Stimulated activated CD8-positive, alpha-beta memory T cell treated with anti-CD3 and anti-CD28 coated beads, Interleukin-12 subunit alpha, Interleukin-12 subunit beta, amount 100 ng/mL, for 1 hour (primary cell): ENCODE measurements at regions not wholly inside any gene's neighbourhood (a gene's known extent, or its start where the extent isn't known, plus 50 kb on each side); places are given as distances from the start of the nearest gene placed in this dataset.

Source experiments
- DNase-seq: peaks from one replicate; pipeline ENCODE4 v3.0.0-alpha.2; 2020; ENCODE audit warnings: low read depth

DNA sequence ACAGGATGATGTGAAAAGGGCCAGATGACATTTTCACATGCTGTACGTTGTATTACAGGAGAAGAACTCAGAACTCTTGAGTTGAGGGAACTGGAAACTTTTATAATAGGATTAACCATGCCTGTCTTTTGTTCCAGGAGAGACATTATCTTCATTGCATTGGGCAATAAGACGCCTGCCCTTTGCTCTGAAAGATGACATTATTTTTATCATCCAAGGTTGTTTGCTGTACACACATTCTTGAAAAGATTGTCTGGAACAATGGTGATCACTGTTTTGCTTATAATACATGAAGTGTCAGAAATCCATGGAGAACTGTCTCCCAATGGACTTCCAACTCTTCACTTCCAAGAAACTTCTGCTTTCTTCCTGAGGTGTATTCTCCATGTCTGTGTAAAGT lies 334.6 kb upstream of the B3GAT1 start:
- DNase-seq, result no peak

- no peak for DNase-seq
These were observed 333.4 kb upstream of the B3GAT1 start for GRCh38 chr11:134745456-134745855.

GRCh38 chr11:134743820-134744195 lies 331.8 kb upstream of the B3GAT1 start:
- no peak for DNase-seq

GRCh38 chr11:134742956-134743819 lies 331.1 kb upstream of the B3GAT1 start:
- DNase-seq, result no peak

DNA sequence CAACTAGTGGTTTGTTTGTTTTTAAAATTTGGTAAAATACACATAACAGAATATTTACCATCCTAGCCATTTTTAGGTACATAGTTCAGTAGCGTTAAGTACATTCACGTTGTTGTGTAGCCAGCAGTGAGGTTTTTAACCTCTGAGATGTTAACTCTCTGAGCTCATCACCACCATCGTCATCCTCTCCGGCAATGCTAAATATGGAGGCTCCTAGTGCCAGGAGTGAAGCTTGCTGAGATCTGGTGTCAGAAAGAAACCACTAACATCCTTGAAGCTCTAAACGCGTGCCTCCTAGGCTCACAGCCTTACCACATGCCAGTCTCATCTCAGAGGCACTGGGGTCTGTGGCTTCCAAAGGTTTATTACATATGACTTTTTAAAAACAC lies 330.2 kb upstream of the B3GAT1 start:
- no peak for DNase-seq

DNA sequence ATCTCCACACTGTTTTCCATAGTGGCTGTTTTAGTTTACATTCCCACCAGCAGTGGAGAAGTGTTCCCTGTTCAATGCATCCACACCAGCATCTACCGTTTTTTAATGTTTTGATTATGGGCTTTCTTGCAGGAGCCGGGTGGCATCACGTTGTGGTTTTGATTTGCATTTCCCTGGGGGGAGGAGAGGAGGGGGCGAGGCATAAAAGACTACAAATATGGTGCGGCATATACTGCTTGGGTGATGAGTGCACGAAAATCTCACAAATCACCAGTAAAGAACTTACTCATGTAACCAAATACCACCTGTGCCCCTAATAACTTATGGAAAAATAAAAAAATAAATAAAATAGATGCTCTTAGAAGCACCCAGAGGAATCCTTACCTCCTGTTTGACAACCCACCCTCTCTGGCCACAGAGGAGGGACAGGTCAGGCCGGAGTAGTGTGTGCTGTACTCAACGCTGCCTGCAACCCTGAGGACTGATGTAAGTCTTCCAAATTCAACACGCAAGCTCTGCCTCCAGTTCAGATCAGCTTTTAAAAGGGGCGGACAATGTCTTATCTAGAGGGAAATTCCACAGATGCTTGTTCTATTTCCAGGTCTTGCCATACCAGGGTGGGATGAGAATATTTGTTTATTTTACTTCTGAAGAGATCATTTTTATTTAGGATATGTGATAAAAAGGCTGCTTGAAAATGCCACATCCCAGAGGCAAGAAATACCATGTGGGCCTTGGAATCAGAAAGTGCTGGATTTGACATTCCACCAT lies 329.6 kb upstream of the B3GAT1 start:
- DNase-seq, result no peak

- DNase-seq, result no peak
These were observed 328.7 kb upstream of the B3GAT1 start for GRCh38 chr11:134740590-134741261.

DNA sequence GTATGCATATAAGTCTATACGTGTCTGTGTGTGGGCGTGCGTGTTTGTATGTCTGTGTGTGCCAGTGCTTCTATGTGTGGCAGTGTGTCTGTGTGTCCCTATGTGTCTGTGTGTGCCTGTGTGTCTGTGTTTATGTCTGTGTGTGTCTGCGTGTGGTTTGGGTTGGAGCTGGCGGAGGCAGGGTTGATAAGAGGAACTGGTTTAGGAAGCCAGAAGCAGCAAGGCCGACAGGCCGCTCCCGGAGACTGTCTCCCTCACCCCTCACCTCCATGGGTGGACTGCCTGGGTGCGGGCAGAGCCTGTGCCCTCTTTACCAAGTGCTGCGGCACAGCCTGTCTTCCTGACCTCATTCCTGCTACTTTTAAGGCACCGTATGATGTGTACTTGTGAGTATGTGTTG lies 327.1 kb upstream of the B3GAT1 start:
- no peak for DNase-seq

GRCh38 chr11:134738581-134738980 lies 326.5 kb upstream of the B3GAT1 start:
- no peak for DNase-seq

GRCh38 chr11:134737563-134738510 lies 325.8 kb upstream of the B3GAT1 start:
- DNase-seq, result no peak

DNA sequence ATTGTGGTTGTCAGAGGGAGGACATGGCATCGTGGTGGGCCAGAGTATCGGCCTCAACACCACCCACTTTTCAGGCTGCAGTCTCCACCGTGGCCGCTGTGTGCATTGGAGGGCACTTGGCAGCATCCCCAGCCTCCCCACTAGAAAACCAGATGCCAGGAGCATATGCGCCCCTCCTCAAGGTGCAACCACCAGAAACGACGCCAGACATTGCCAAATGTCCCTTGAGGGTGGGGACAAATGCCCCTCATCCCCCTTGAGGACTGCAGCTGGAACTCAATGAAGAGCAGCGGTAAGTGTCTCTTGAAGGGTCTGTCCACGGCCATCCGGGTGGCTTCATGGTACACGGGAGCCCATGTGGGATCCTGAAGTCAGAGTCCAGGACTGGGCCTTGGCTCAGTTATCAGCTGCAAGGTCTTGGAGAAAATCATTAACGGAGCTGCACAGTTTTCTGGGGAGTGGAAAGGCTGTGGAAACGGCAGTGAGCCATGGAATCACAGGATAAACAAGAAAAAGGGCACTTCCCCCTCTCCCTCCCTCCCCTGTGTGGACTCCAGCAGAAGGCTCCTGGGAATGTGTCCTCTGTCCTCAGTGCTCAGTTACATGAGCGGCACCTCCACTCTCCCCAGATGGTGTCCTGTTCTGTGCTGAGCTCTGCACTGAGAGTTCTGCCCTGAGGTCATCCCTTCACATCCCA lies 324.4 kb upstream of the B3GAT1 start:
- no peak for DNase-seq

- no peak for DNase-seq
These were observed 322.9 kb upstream of the B3GAT1 start for GRCh38 chr11:134734894-134735293.

GRCh38 chr11:134734141-134734845 lies 322.3 kb upstream of the B3GAT1 start:
- no peak for DNase-seq

GRCh38 chr11:134733646-134734045 lies 321.6 kb upstream of the B3GAT1 start:
- no peak for DNase-seq

DNA sequence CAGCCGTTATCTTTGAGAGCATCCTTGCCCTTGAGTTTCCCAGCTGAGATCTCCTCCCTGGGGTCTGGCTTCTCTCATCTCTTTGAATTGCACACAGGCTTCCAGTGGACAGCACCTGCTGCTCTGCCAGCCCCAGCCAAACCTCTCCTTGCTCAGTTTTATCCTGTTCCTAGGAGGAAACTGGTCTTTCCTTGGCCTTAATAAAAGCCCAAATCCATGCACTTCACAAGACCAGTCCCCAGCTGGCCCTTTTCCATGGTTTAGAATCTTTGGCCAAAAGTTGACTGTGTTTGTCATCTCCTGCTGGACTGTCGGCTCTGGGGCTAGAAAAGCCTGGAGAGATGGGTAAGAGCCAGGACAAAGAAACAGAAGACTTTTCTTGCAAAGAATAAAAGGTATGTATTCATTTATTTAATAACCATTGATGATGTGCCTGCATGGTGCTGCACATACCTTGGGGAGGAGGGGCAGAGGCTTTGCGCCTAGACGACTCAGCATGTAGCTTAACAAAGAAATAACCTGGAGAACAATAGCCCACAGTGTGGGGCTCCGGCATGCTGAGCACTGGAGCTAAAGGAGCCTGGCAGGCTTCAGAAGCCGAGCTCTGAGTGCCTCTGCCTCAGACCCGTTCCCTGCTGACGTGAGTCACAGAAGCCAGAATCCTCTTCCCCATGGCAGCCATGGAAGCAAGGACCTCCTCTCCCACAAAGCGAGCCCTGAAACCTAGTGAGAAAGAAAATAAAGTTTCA lies 319.3 kb upstream of the B3GAT1 start:
- no peak for DNase-seq

DNA sequence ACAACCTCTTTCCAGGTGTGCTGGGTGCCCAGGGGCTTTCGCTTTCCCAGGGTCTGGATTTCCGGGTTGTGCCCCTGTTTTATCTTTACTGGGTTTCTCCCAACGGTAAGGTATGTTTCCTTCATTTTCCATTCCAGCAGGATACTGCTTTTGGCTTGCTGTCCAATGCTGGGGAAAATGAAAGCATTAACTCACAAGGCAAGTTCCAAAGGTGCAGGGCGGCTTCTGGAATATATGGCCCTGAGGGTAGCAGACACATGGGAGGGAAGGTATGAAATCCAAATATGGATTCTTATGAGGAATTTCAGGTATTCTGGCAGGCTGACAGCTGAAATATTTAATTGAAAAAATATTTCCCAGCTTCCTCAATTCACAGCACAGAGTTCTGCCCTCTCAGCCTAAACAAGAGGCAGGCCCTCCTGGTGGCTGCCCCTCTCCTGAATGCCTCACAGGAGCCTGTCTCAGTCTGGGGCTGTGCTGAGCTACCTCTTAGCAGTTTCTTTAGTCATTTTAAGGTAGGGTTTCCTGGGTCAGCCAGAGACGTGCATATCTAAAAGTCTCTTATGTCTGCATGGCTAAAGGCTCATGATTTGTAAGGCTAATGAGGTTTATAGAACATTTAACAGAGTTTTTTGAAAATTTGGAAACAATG lies 318.6 kb upstream of the B3GAT1 start:
- DNase-seq, result no peak

GRCh38 chr11:134730101-134730500 lies 318.1 kb upstream of the B3GAT1 start:
- no peak for DNase-seq

DNA sequence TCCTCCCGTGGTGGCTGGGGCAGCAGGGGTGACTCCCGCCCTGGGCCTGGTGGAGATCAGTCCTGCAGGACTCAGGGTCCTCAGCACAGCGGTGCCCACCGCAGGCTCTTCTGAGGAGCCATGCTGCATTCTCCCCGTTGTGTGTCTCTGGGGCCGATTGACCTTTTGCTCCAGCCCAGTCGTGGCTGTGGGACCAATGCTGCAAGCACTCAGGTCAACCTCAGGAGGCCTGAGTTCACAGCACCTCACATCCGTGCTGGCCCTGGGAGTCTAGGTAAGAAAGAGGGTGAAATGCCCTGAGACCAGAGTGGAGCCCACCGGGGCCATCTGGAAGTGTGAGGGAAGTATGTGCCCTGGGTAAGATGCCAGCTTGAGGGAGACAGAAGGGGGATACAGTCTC lies 316.1 kb upstream of the B3GAT1 start:
- DNase-seq, result no peak

DNA sequence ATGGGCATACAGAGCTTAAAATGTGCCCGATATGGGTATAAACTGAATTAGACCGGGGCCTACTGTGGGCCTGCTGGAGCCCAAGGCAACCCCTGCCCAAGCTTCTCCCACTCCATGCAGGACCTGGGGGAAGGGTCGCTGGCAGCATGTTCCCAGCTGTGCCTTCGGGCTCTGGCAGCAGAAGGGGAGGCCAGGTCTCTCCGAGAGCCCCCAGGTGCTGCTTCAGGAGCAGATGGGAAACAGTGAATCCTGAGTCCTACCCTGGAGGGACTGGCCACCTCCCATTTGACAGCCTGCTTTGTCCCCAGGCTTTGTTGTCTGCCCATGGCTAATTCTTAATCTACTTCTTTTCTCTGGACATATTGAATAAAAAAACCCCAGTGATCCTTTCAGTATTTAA lies 315.6 kb upstream of the B3GAT1 start:
- no peak for DNase-seq
